ENCODE measurements at regions not wholly inside any gene's neighbourhood (a gene's known extent, or its start where the extent isn't known, plus 50 kb on each side); places are given as distances from the start of the nearest gene placed in this dataset.

DNA sequence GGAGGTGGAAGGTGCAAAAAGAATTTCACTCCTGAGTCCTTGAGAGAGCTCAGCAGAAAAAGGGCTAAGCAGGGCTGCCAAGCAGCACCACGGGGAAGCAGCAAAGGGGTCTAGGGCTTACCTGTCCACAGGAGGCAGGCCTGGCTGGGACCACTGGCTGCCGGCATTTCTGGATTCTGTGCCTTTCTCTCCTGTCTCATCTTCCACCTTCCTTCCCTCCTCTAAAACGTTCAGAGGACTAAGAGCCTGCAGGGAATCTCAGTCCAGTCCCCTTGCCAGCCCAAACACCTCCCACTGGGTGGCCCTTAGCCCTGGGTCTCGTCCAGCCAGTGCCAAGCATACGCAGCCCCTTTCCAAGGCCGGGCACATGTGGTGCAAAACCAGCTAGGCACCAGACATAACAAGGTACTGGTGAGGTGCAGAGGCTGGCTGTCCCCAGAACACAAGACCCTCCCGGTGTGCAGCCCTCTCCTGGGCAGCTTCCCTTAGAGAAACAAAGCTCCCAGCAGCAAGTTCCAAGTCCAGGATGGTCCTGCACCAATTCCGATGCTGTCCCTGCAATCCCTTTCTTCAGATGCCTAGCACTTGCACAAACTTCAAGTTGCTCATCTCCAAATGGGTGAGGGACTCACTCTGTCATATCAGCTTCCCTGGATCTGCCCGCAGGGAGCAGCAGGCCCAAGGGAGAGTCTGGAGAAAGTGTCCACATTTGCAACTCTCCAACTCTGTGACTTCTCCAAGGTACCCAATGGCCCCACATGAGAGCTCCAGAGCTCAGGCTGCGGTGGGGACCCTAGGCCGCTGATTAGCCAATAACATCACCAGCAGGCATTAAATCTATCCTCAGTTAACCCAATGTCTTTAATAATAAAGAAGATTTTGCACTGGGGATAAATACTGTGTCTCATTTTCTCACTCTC lies 126.3 kb downstream of the C5orf15 start:
- Histone ChIP-seq H2AFZ (ENCODE audit: low read length) (no peak overlapping the region), H3K9me3 (ENCODE audit: control insufficient read depth, insufficient read depth, low read depth, low read length) (no peaks in the 10 kb centered on the region), H3K36me3 (ENCODE audit: control insufficient read depth, insufficient read depth, low read length) (no peaks in the 10 kb centered on the region), H4K20me1 (ENCODE audit: control insufficient read depth, extremely low read depth, insufficient read depth, low read length) (no peaks in the 10 kb centered on the region), H3K27ac (ENCODE audit: insufficient read depth, low read length) (no peak overlapping the region), H3K4me2 (ENCODE audit: extremely low read depth, insufficient read depth, low read length) (no peak overlapping the region), H3K4me1 (ENCODE audit: control insufficient read depth, extremely low read depth, insufficient read depth, low read length) (no peaks in the 10 kb centered on the region), H3K4me3 (replicated peaks in 1 of 4; ENCODE audit: control extremely low read depth in 1 of 4, insufficient read depth in 1 of 4, low read depth in 3 of 4, low read length in 4 of 4) (no peak overlapping the region), H3K79me2 (ENCODE audit: control insufficient read depth, insufficient read depth, low read length) (no peaks in the 10 kb centered on the region), H3K9ac (ENCODE audit: insufficient read depth, low read length) (no peak overlapping the region), H3K27me3 (ENCODE audit: control insufficient read depth, insufficient read depth, low read length) (no peaks in the 10 kb centered on the region)
- no peak for DNase-seq (ENCODE audit: low read depth in 2 of 2)
- TF ChIP-seq, protein P1, sequence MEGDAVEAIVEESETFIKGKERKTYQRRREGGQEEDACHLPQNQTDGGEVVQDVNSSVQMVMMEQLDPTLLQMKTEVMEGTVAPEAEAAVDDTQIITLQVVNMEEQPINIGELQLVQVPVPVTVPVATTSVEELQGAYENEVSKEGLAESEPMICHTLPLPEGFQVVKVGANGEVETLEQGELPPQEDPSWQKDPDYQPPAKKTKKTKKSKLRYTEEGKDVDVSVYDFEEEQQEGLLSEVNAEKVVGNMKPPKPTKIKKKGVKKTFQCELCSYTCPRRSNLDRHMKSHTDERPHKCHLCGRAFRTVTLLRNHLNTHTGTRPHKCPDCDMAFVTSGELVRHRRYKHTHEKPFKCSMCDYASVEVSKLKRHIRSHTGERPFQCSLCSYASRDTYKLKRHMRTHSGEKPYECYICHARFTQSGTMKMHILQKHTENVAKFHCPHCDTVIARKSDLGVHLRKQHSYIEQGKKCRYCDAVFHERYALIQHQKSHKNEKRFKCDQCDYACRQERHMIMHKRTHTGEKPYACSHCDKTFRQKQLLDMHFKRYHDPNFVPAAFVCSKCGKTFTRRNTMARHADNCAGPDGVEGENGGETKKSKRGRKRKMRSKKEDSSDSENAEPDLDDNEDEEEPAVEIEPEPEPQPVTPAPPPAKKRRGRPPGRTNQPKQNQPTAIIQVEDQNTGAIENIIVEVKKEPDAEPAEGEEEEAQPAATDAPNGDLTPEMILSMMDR (conservative IDR thresholded peaks at IDR 0.05 in 1 of 2, IDR thresholded peaks at IDR 0.05 in 1 of 2; ENCODE audit: low read depth in 1 of 2, low read length in 2 of 2) = no peak
- no peak for TF ChIP-seq EZH2 (IDR thresholded peaks at IDR 0.05; ENCODE audit: low read length, missing control alignments)

GRCh38 chr5:133840168-133840567 lies 128.3 kb downstream of the C5orf15 start:
- TF ChIP-seq EZH2 (IDR thresholded peaks at IDR 0.05; ENCODE audit: low read length, missing control alignments) = no peak
- TF ChIP-seq, protein P1 (conservative IDR thresholded peaks at IDR 0.05 in 1 of 2, IDR thresholded peaks at IDR 0.05 in 1 of 2; ENCODE audit: low read depth in 1 of 2, low read length in 2 of 2) = no peak
- Histone ChIP-seq H3K9me3 (ENCODE audit: control insufficient read depth, insufficient read depth, low read depth, low read length) (no peaks in the 10 kb centered on the region), H3K4me2 (ENCODE audit: extremely low read depth, insufficient read depth, low read length) (no peak overlapping the region)

DNA sequence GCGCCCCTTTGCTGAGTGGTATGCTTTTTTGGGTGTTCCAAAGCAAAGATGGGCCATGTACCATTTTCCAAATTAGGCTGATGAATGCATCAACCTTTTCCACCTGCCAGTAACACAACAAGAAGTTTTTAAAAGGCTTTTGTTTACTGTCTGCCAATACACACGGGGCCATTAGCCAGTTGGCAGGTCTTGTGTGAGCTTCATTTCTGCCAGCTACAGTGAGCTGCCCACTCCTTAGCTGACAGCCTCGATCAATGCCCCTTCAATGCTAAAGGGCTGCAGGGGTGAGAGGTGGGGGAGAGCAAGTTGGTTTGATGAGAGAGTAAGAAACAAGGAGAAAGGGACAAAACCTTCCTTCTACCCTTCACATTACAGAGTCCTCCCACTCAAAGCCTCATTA lies 128.7 kb downstream of the C5orf15 start:
- Histone ChIP-seq H3K4me3 (replicated peaks in 1 of 4; ENCODE audit: control extremely low read depth in 1 of 4, insufficient read depth in 1 of 4, low read depth in 3 of 4, low read length in 4 of 4) (no peak overlapping the region), H3K9ac (ENCODE audit: insufficient read depth, low read length) (no peak overlapping the region), H3K4me2 (ENCODE audit: extremely low read depth, insufficient read depth, low read length) (no peak overlapping the region), H3K9me3 (ENCODE audit: control insufficient read depth, insufficient read depth, low read depth, low read length) (no peaks in the 10 kb centered on the region), H3K36me3 (ENCODE audit: control insufficient read depth, insufficient read depth, low read length) (no peaks in the 10 kb centered on the region), H4K20me1 (ENCODE audit: control insufficient read depth, extremely low read depth, insufficient read depth, low read length) (no peaks in the 10 kb centered on the region), H3K79me2 (ENCODE audit: control insufficient read depth, insufficient read depth, low read length) (no peaks in the 10 kb centered on the region), H2AFZ (ENCODE audit: low read length) (no peak overlapping the region), H3K27ac (ENCODE audit: insufficient read depth, low read length) (no peak overlapping the region), H3K4me1 (ENCODE audit: control insufficient read depth, extremely low read depth, insufficient read depth, low read length) (no peaks in the 10 kb centered on the region), H3K27me3 (ENCODE audit: control insufficient read depth, insufficient read depth, low read length) (no peaks in the 10 kb centered on the region)
- DNase-seq (ENCODE audit: low read depth in 2 of 2) = no peak
- TF ChIP-seq EZH2 (IDR thresholded peaks at IDR 0.05; ENCODE audit: low read length, missing control alignments) = no peak
- TF ChIP-seq, protein P1 (conservative IDR thresholded peaks at IDR 0.05 in 1 of 2, IDR thresholded peaks at IDR 0.05 in 1 of 2; ENCODE audit: low read depth in 1 of 2, low read length in 2 of 2) = no peak

More at GRCh38 chr5:133840168-133840567, 128.3 kb downstream of the C5orf15 start:
- no peak for DNase-seq (ENCODE audit: low read depth in 2 of 2)
- Histone ChIP-seq H3K9ac (ENCODE audit: insufficient read depth, low read length) (no peak overlapping the region), H3K27me3 (ENCODE audit: control insufficient read depth, insufficient read depth, low read length) (no peaks in the 10 kb centered on the region), H3K36me3 (ENCODE audit: control insufficient read depth, insufficient read depth, low read length) (no peaks in the 10 kb centered on the region), H2AFZ (ENCODE audit: low read length) (no peak overlapping the region), H4K20me1 (ENCODE audit: control insufficient read depth, extremely low read depth, insufficient read depth, low read length) (no peaks in the 10 kb centered on the region), H3K4me1 (ENCODE audit: control insufficient read depth, extremely low read depth, insufficient read depth, low read length) (no peaks in the 10 kb centered on the region), H3K79me2 (ENCODE audit: control insufficient read depth, insufficient read depth, low read length) (no peaks in the 10 kb centered on the region), H3K4me3 (replicated peaks in 1 of 4; ENCODE audit: control extremely low read depth in 1 of 4, insufficient read depth in 1 of 4, low read depth in 3 of 4, low read length in 4 of 4) (no peak overlapping the region), H3K27ac (ENCODE audit: insufficient read depth, low read length) (no peak overlapping the region)

All from fibroblast of lung (primary cell).